Activated CD8-positive, alpha-beta memory T cell treated with anti-CD3 and anti-CD28 coated beads, Interleukin-2, amount 50 U/mL, for 1 hour (primary cell): ENCODE measurements at regions not wholly inside any gene's neighbourhood (a gene's known extent, or its start where the extent isn't known, plus 50 kb on each side); places are given as distances from the start of the nearest gene placed in this dataset.
"Not testable (repeated sequence)": the region's sequence is repeated elsewhere in the genome, so short reads cannot be mapped to it uniquely, and the experiment has no call there.

ENCODE experiments used
- DNase-seq: peaks from one replicate; pipeline ENCODE4 v3.0.0-alpha.2; 2020; ENCODE audit errors: extremely low read depth

- DNase-seq: no peak
Measured at GRCh38 chr12:116361414-116362223, 84.1 kb upstream of the MED13L start.

GRCh38 chr12:116365114-116365513 is 87.6 kb upstream of the MED13L start:
- no peak for DNase-seq

GRCh38 chr12:116365606-116366455 is 88.3 kb upstream of the MED13L start:
- no peak for DNase-seq

- no peak for DNase-seq
Measured at GRCh38 chr12:116366456-116366776, 88.9 kb upstream of the MED13L start.

- DNase-seq: no peak
Measured at GRCh38 chr12:116366824-116367223, 89.3 kb upstream of the MED13L start.

GRCh38 chr12:116368196-116369194 is 91.0 kb upstream of the MED13L start:
- no peak for DNase-seq

GRCh38 chr12:116370004-116370404 is 92.5 kb upstream of the MED13L start:
- DNase-seq: no peak

- DNase-seq: no peak
Measured at GRCh38 chr12:116370886-116371580, 93.5 kb upstream of the MED13L start.

- DNase-seq: no peak
Measured at GRCh38 chr12:116372815-116373214, 95.3 kb upstream of the MED13L start.

- DNase-seq: no peak
Measured at GRCh38 chr12:116373572-116374206, 96.2 kb upstream of the MED13L start.

- DNase-seq: no peak
Measured at GRCh38 chr12:116374207-116374606, 96.7 kb upstream of the MED13L start.

GRCh38 chr12:116375278-116375842 is 97.9 kb upstream of the MED13L start:
- DNase-seq: no peak

GRCh38 chr12:116376354-116377193 is 99.1 kb upstream of the MED13L start:
- DNase-seq: no peak

- DNase-seq: not testable (repeated sequence)
Measured at GRCh38 chr12:116377194-116377571, 99.7 kb upstream of the MED13L start.

GRCh38 chr12:116378002-116378401 is 100.5 kb upstream of the MED13L start:
- no peak for DNase-seq

GRCh38 chr12:116380108-116380507 is 102.6 kb upstream of the MED13L start:
- DNase-seq: no peak

GRCh38 chr12:116380740-116381139 is 103.2 kb upstream of the MED13L start:
- DNase-seq: not testable (repeated sequence)

- DNase-seq: no peak
Measured at GRCh38 chr12:116381240-116381743, 103.8 kb upstream of the MED13L start.
